HCT116 (cell line): ENCODE measurements at regions not wholly inside any gene's neighbourhood (a gene's known extent, or its start where the extent isn't known, plus 50 kb on each side); places are given as distances from the start of the nearest gene placed in this dataset.

Experiments
- ATAC-seq: fragments of 200-7000 bp; cut with Tn5 transposase; 2 replicates; pipeline ENCODE4 v1.9.1; 2020; ENCODE audit warnings: mild to moderate bottlenecking, moderate library complexity
- BruUV-seq: library from RNA; stranded (reverse); fragments of 400-500 nt; replicated peaks from 2 replicates; lab custom pipeline; 2021; lab: Mats Ljungman, UMichigan
- CTCF ChIA-PET: fragments of 300-600 bp; sonication (Branson Sonifier 250); formaldehyde crosslinking; loops from one replicate; lab custom pipeline; 2021; ENCODE audit warnings: antibody characterized with exemption; lab: Charles Lee
- POLR2A ChIA-PET: fragments of 300-600, 350-600 bp; sonication (Branson Sonifier 250); formaldehyde crosslinking; loops from one replicate; lab custom pipeline; 2021; ENCODE audit warnings: antibody characterized with exemption; lab: Charles Lee
- RAD21 ChIA-PET, 2 experiments: fragments of 300-600 bp; sonication (Branson Sonifier 250); formaldehyde crosslinking; loops; one replicate each; lab custom pipeline; 2023; ENCODE audit warnings: low total read pairs in 2 of 2; ENCODE audit not compliant: uncharacterized antibody in 2 of 2, unreplicated experiment in 2 of 2, low non-redundant PET in 1 of 2; lab: Charles Lee
- DNase-seq: peaks from one replicate; pipeline ENCODE4 v3.0.0-alpha.2; 2010; ENCODE audit warnings: low read depth, low spot score
- H2AFZ ChIP-seq: fragments of 200-600 bp; shearing (Covaris generic), sonication (generic); 2 replicates; pipeline ENCODE4 v1.6.1; 2017; ENCODE audit warnings: low read depth, mixed run types, mixed read lengths, antibody characterized with exemption, low read length; ENCODE audit not compliant: poor library complexity, severe bottlenecking
- H3K27ac ChIP-seq: 2 replicates; pipeline ENCODE4 v1.5.1; 2012; ENCODE audit warnings: low read depth, low read length
- H3K27me3 ChIP-seq: fragments of 200-600 bp; sonication (generic); 2 replicates; pipeline ENCODE4 v1.6.1; 2016; ENCODE audit warnings: mixed run types, low read length, mixed read lengths; ENCODE audit not compliant: insufficient read depth
- H3K36me3 ChIP-seq, 2 experiments: fragments of 200-500 bp in 1 of 2; fragments of 200-600 bp in 1 of 2; sonication (Bioruptor generic) in 1 of 2; sonication (generic) in 1 of 2; 2 replicates each; pipeline versions ENCODE4 v1.5.1 to v1.6.1; 2014 to 2016; ENCODE audit warnings: low read length in 2 of 2, inconsistent platforms in 1 of 2, mixed read lengths in 1 of 2, mixed run types in 1 of 2; ENCODE audit not compliant: insufficient read depth in 2 of 2, control insufficient read depth in 1 of 2
- H3K4me1 ChIP-seq, 2 experiments: fragments of 200-600 bp in 1 of 2; sonication (generic) in 1 of 2; 2 replicates each; pipeline versions ENCODE4 v1.5.1 to v1.6.1; 2012 to 2017; ENCODE audit warnings: low read length in 2 of 2, inconsistent platforms in 1 of 2, mild to moderate bottlenecking in 1 of 2, mixed read lengths in 1 of 2, mixed run types in 1 of 2, moderate library complexity in 1 of 2; ENCODE audit not compliant: insufficient read depth in 2 of 2, control insufficient read depth in 1 of 2
- H3K4me2 ChIP-seq: fragments of 200-600 bp; sonication (generic); 2 replicates; pipeline ENCODE4 v1.6.1; 2017; ENCODE audit warnings: mixed run types, low read length, mixed read lengths
- H3K4me3 ChIP-seq, 2 experiments: fragments of 200-600 bp in 1 of 2; sonication (generic) in 1 of 2; replicated peaks in 1 of 2; 2 replicates each; pipeline ENCODE4 v1.5.1; 2011 to 2016; ENCODE audit warnings: low read length in 2 of 2, control low read depth in 1 of 2, low read depth in 1 of 2, mild to moderate bottlenecking in 1 of 2, mixed read lengths in 1 of 2, mixed run types in 1 of 2
- H3K79me2 ChIP-seq: fragments of 200-600 bp; sonication (generic); 2 replicates; pipeline ENCODE4 v1.6.1; 2017; ENCODE audit warnings: mild to moderate bottlenecking, mixed run types, low read length, moderate library complexity, mixed read lengths; ENCODE audit not compliant: insufficient read depth
- H3K9ac ChIP-seq: fragments of 200-600 bp; sonication (generic); 2 replicates; pipeline ENCODE4 v1.6.1; 2016; ENCODE audit warnings: low read length, mixed read lengths
- H3K9me2 ChIP-seq: fragments of 200-600 bp; sonication (generic), shearing (Covaris generic); 2 replicates; pipeline ENCODE4 v1.6.1; 2017; ENCODE audit warnings: mixed run types, mild to moderate bottlenecking, moderate library complexity; ENCODE audit not compliant: insufficient read depth
- H3K9me3 ChIP-seq, 2 experiments: fragments of 200-500 bp in 1 of 2; fragments of 200-600 bp in 1 of 2; sonication (Bioruptor generic) in 1 of 2; sonication (generic) in 1 of 2; 2 replicates each; pipeline ENCODE4 v1.6.1; 2014 to 2017; ENCODE audit warnings: low read length in 2 of 2, mixed read lengths in 2 of 2, inconsistent platforms in 1 of 2, low read depth in 1 of 2, mild to moderate bottlenecking in 1 of 2, mixed run types in 1 of 2, moderate library complexity in 1 of 2; ENCODE audit not compliant: control insufficient read depth in 1 of 2, insufficient read depth in 1 of 2
- H4K20me1 ChIP-seq: fragments of 200-600 bp; sonication (generic), shearing (Covaris generic); 2 replicates; pipeline ENCODE4 v1.6.1; 2017; ENCODE audit warnings: mixed run types, mild to moderate bottlenecking, moderate library complexity; ENCODE audit not compliant: insufficient read depth
- CBX3 ChIP-seq: IDR thresholded peaks from 2 replicates; pipeline ENCODE4 v1.6.1; 2012; ENCODE audit warnings: low read depth
- CTCF ChIP-seq, 3 experiments: fragments of 200-600 bp in 1 of 3; sonication (generic) in 1 of 3; IDR thresholded peaks in 2 of 3; conservative IDR thresholded peaks in 1 of 3; 2 replicates each; pipeline ENCODE4 v1.5.1; 2012 to 2017; ENCODE audit warnings: low read depth in 2 of 3, low read length in 2 of 3, antibody characterized with exemption in 1 of 3, borderline replicate concordance in 1 of 3, control low read depth in 1 of 3, mild to moderate bottlenecking in 1 of 3, mixed read lengths in 1 of 3, mixed run types in 1 of 3, moderate library complexity in 1 of 3; ENCODE audit not compliant: insufficient read depth in 1 of 3
- ELF1 ChIP-seq: IDR thresholded peaks from 2 replicates; pipeline ENCODE4 v1.6.1; 2012; ENCODE audit warnings: low read depth, borderline replicate concordance
- EZH2 ChIP-seq: fragments of 200-600 bp; sonication (generic); IDR thresholded peaks from 2 replicates; pipeline ENCODE4 v1.6.1; 2017; ENCODE audit warnings: antibody characterized with exemption, mixed run types
- EZH2phosphoT487 ChIP-seq: fragments of 200-600 bp; IDR thresholded peaks from 2 replicates; pipeline ENCODE4 v1.6.1; 2018; ENCODE audit warnings: antibody characterized with exemption, borderline replicate concordance
- FOSL1 ChIP-seq: IDR thresholded peaks from 2 replicates; pipeline ENCODE4 v1.6.1; 2012; ENCODE audit warnings: low read depth
- JUND ChIP-seq: IDR thresholded peaks from 2 replicates; pipeline ENCODE4 v1.6.1; 2012
- POLR2A ChIP-seq: IDR thresholded peaks from 2 replicates; pipeline ENCODE4 v1.7.0; 2011; ENCODE audit warnings: borderline replicate concordance; ENCODE audit not compliant: insufficient read depth, insufficient read length; ENCODE audit errors: extremely low read depth
- RAD21 ChIP-seq: IDR thresholded peaks from 2 replicates; pipeline ENCODE4 v1.6.1; 2012; ENCODE audit warnings: low read depth, mild to moderate bottlenecking
- SIN3A ChIP-seq: IDR thresholded peaks from 2 replicates; pipeline ENCODE4 v1.6.1; 2012; ENCODE audit warnings: low read depth
- SP1 ChIP-seq: IDR thresholded peaks from 2 replicates; pipeline ENCODE4 v1.6.1; 2012; ENCODE audit warnings: low read depth
- TCF7L2 ChIP-seq: IDR thresholded peaks from 2 replicates; pipeline ENCODE4 v1.7.0; 2011; ENCODE audit warnings: borderline replicate concordance, inconsistent platforms; ENCODE audit not compliant: insufficient read depth, insufficient read length; ENCODE audit errors: extremely low read depth
- YY1 ChIP-seq: IDR thresholded peaks from 2 replicates; pipeline ENCODE4 v1.6.1; 2011; ENCODE audit warnings: low read length, low read depth, moderate library complexity, mild to moderate bottlenecking; ENCODE audit not compliant: insufficient replicate concordance; ENCODE audit errors: extremely low read depth
- ZBTB33 ChIP-seq: IDR thresholded peaks from 2 replicates; pipeline ENCODE4 v1.6.1; 2011; ENCODE audit warnings: mild to moderate bottlenecking, low read length, moderate library complexity; ENCODE audit not compliant: insufficient replicate concordance; ENCODE audit errors: extremely low read depth
- ZFX ChIP-seq: fragments of 450-650 bp; IDR thresholded peaks from 2 replicates; pipeline ENCODE4 v1.6.1; 2017
- intact Hi-C: fragments of 100-400 bp; cut with micrococcal nuclease; formaldehyde crosslinking; loops from 2 replicates; pipeline ENCODE4 v1.10.0; 2022

GRCh38 chr9:106697390-106697749 is 165.6 kb upstream of the ZNF462 start:
- no peak overlapping the region for H3K27ac ChIP-seq
- H3K4me3 ChIP-seq = no peak overlapping the region
- H3K9me2 ChIP-seq = no peaks in the 10 kb centered on the region
- ChIA-PET POLR2A (no interaction called here), RAD21 (no interaction called here)
- H3K9ac ChIP-seq = no peak overlapping the region
- no peak for TF ChIP-seq EZH2phosphoT487
- TF ChIP-seq, all 23 proteins: peak for 0
- no peaks in the 10 kb centered on the region for H3K79me2 ChIP-seq
- H3K4me1 ChIP-seq = no peaks in the 10 kb centered on the region
- ATAC-seq (no peak), DNase-seq (no peak)
- H3K9me3 ChIP-seq = no peaks in the 10 kb centered on the region
- no peak overlapping the region for H2AFZ ChIP-seq
- CTCF ChIA-PET = no interaction called here
- no peak overlapping the region for H3K4me2 ChIP-seq
- intact Hi-C loops = loop anchor here (5.0 kb wide), 1 partner anchor 50 kb away; no protein-coding TSS in a partner anchor
- H4K20me1 ChIP-seq = no peaks in the 10 kb centered on the region
- no peaks in the 10 kb centered on the region for H3K36me3 ChIP-seq
- BruUV-seq = no TSS peak
- no peaks in the 10 kb centered on the region for H3K27me3 ChIP-seq

- no peak for TF ChIP-seq YY1
- no peak for TF ChIP-seq CBX3
- no peak for TF ChIP-seq POLR2A
- no peak for TF ChIP-seq SIN3A
- no peak for TF ChIP-seq ZFX
- TF ChIP-seq FOSL1 = no peak
- no peak for TF ChIP-seq ELF1
- no peak for TF ChIP-seq EZH2
- no peak for TF ChIP-seq JUND
- TF ChIP-seq EZH2phosphoT487 = no peak
- no peak for TF ChIP-seq CTCF (IDR thresholded peaks at IDR 0.05 in 2 of 3, conservative IDR thresholded peaks at IDR 0.05 in 1 of 3; ENCODE audit: borderline replicate concordance in 1 of 3, insufficient read depth in 1 of 3, low read depth in 2 of 3, low read length in 2 of 3)
- TF ChIP-seq TCF7L2 = no peak
- TF ChIP-seq SP1 = no peak
- TF ChIP-seq ZBTB33 = no peak
- TF ChIP-seq RAD21 = no peak
- no peaks in the 10 kb centered on the region for H3K36me3 ChIP-seq
- no peak overlapping the region for H3K4me3 ChIP-seq
- H3K4me2 ChIP-seq = no peak overlapping the region
- H3K9me2 ChIP-seq = no peaks in the 10 kb centered on the region
- no peaks in the 10 kb centered on the region for H3K79me2 ChIP-seq
- POLR2A ChIA-PET = no interaction called here
- H2AFZ ChIP-seq = no peak overlapping the region
- CTCF ChIA-PET = no interaction called here
- no peaks in the 10 kb centered on the region for H3K9me3 ChIP-seq
- ATAC-seq = no peak
- no peak for DNase-seq
- H3K4me1 ChIP-seq = no peaks in the 10 kb centered on the region
- H3K27me3 ChIP-seq = no peaks in the 10 kb centered on the region
- no peak overlapping the region for H3K27ac ChIP-seq
- RAD21 ChIA-PET = no interaction called here
- no peaks in the 10 kb centered on the region for H4K20me1 ChIP-seq
- intact Hi-C loops = loop anchor here (5.0 kb wide), 1 partner anchor 51 kb away; no protein-coding TSS in a partner anchor
- H3K9ac ChIP-seq = no peak overlapping the region
- no TSS peak for BruUV-seq
Measured at GRCh38 chr9:106697750-106698502, 165.0 kb upstream of the ZNF462 start.
